ENCODE measurements at regions not wholly inside any gene's neighbourhood (a gene's known extent, or its start where the extent isn't known, plus 50 kb on each side); places are given as distances from the start of the nearest gene placed in this dataset.

GRCh38 chr6:40762981-40763380, 175.8 kb upstream of the LRFN2 start:
- DNase-seq = no peak
- Histone ChIP-seq H3K36me3 (ENCODE audit: low read depth, missing control alignments) (no peaks in the 10 kb centered on the region), H3K4me1 (no peaks in the 10 kb centered on the region), H3K27ac (no peak overlapping the region), H3K27me3 (no peaks in the 10 kb centered on the region), H3K4me3 (no peak overlapping the region), H3K9me3 (no peaks in the 10 kb centered on the region)
- TF ChIP-seq CTCF (IDR thresholded peaks at IDR 0.05) (no peak), POLR2A (IDR thresholded peaks at IDR 0.05) (no peak)
- WGBS, 2 donors = 86 to 98% methylated on average over 5 of the region's 5 CpGs
- intact Hi-C loops (cut with DNase I; ENCODE audit: low total_unique reads) = no loop called here

- no peaks in the 10 kb centered on the region for H3K9me3 ChIP-seq
- no peak overlapping the region for H3K27ac ChIP-seq
- no peak overlapping the region for H3K4me3 ChIP-seq
- WGBS, 2 donors = 79 to 96% methylated on average over 3 of the region's 3 CpGs
- H3K27me3 ChIP-seq = no peaks in the 10 kb centered on the region
- H3K36me3 ChIP-seq (ENCODE audit: low read depth, missing control alignments) = no peaks in the 10 kb centered on the region
- intact Hi-C loops (cut with DNase I; ENCODE audit: low total_unique reads) = no loop called here
- DNase-seq = no peak
- H3K4me1 ChIP-seq = no peaks in the 10 kb centered on the region
- TF ChIP-seq POLR2A (IDR thresholded peaks at IDR 0.05) (no peak), CTCF (IDR thresholded peaks at IDR 0.05) (no peak)
These were observed 173.7 kb upstream of the LRFN2 start for GRCh38 chr6:40760887-40761286.

GRCh38 chr6:40759838-40760237, 172.7 kb upstream of the LRFN2 start:
- H3K27me3 ChIP-seq = no peaks in the 10 kb centered on the region
- H3K9me3 ChIP-seq = no peaks in the 10 kb centered on the region
- intact Hi-C loops (cut with DNase I; ENCODE audit: low total_unique reads) = no loop called here
- TF ChIP-seq CTCF (IDR thresholded peaks at IDR 0.05) (no peak), POLR2A (IDR thresholded peaks at IDR 0.05) (no peak)
- no peak overlapping the region for H3K4me3 ChIP-seq
- H3K4me1 ChIP-seq = no peaks in the 10 kb centered on the region
- WGBS, 2 donors = 89 to 98% methylated on average over 5 of the region's 5 CpGs
- no peaks in the 10 kb centered on the region for H3K36me3 ChIP-seq (ENCODE audit: low read depth, missing control alignments)
- DNase-seq = no peak
- H3K27ac ChIP-seq = no peak overlapping the region

GRCh38 chr6:40759264-40759663, 172.1 kb upstream of the LRFN2 start:
- no peaks in the 10 kb centered on the region for H3K36me3 ChIP-seq (ENCODE audit: low read depth, missing control alignments)
- 85% methylated on average over 3 of the region's 3 CpGs for WGBS, 2 donors
- no peaks in the 10 kb centered on the region for H3K9me3 ChIP-seq
- no peak overlapping the region for H3K27ac ChIP-seq
- intact Hi-C loops (cut with DNase I; ENCODE audit: low total_unique reads) = no loop called here
- TF ChIP-seq CTCF (IDR thresholded peaks at IDR 0.05) (no peak), POLR2A (IDR thresholded peaks at IDR 0.05) (no peak)
- H3K4me3 ChIP-seq = no peak overlapping the region
- H3K4me1 ChIP-seq = no peaks in the 10 kb centered on the region
- DNase-seq = no peak
- no peaks in the 10 kb centered on the region for H3K27me3 ChIP-seq

GRCh38 chr6:40755749-40756452, 168.7 kb upstream of the LRFN2 start:
- no peak overlapping the region for H3K27ac ChIP-seq
- no peaks in the 10 kb centered on the region for H3K36me3 ChIP-seq (ENCODE audit: low read depth, missing control alignments)
- no peak for DNase-seq
- no peaks in the 10 kb centered on the region for H3K27me3 ChIP-seq
- no peaks in the 10 kb centered on the region for H3K4me1 ChIP-seq
- intact Hi-C loops (cut with DNase I; ENCODE audit: low total_unique reads) = no loop called here
- H3K4me3 ChIP-seq = no peak overlapping the region
- no peaks in the 10 kb centered on the region for H3K9me3 ChIP-seq
- no peak for TF ChIP-seq CTCF (IDR thresholded peaks at IDR 0.05)
- no peak for TF ChIP-seq POLR2A (IDR thresholded peaks at IDR 0.05)
- WGBS, 2 donors = 55 to 74% methylated on average over 8 of the region's 8 CpGs

All from testis (tissue), 2 donors.